Prostate gland (tissue), 2 donors: ENCODE measurements at regions not wholly inside any gene's neighbourhood (a gene's known extent, or its start where the extent isn't known, plus 50 kb on each side); places are given as distances from the start of the nearest gene placed in this dataset.

ENCODE experiments used
- CTCF ChIP-seq, 4 experiments: fragments of 200-600 bp in 2 of 4; fragments of 450-650 bp in 2 of 4; sonication (generic) in 2 of 4; IDR thresholded peaks; 1 replicate in 3 of 4; 2 replicates in 1 of 4; pipeline ENCODE4 v1.5.1; 2016 to 2019; ENCODE audit warnings: antibody characterized with exemption in 4 of 4, mild to moderate bottlenecking in 2 of 4, moderate library complexity in 2 of 4
- POLR2A ChIP-seq: fragments of 450-650 bp; IDR thresholded peaks from one replicate; pipeline ENCODE4 v1.6.1; 2016; ENCODE audit warnings: antibody characterized with exemption, mild to moderate bottlenecking
- POLR2AphosphoS5 ChIP-seq: sonication (generic); formaldehyde crosslinking; IDR thresholded peaks from one replicate; pipeline ENCODE4 v1.6.1; 2017; ENCODE audit warnings: antibody characterized with exemption

DNA sequence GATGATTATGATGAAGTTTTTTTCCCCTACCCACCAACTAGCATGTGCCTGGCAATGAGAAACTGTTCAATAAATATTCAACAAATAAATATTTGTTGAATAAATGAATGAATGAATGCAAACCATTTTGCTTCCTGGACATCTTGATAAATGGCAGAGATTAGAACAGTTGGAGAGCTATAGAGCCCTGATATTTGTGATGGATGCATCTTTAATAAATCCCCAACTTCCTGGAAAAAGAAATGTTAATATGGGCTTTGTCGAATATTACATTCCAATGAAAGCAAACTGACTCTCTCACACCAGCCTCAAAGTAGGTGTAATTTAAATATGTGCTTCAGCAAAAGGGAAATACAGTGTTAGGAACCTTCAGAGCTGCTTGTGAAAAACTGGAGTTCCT, 419.7 kb downstream of the MID1IP1 start:
- TF ChIP-seq CTCF (IDR thresholded peaks at IDR 0.05) (no peak), POLR2AphosphoS5 (no peak), POLR2A (no peak)
